C4-2B (cell line): ENCODE measurements at regions not wholly inside any gene's neighbourhood (a gene's known extent, or its start where the extent isn't known, plus 50 kb on each side); places are given as distances from the start of the nearest gene placed in this dataset.

Experiments used
- CTCF ChIP-seq: fragments of 450-650 bp; conservative IDR thresholded peaks from 2 replicates; pipeline ENCODE4 v1.5.1; 2017; ENCODE audit warnings: mild to moderate bottlenecking
- ZFX ChIP-seq: fragments of 450-650 bp; IDR thresholded peaks from 2 replicates; pipeline ENCODE4 v1.6.1; 2017

- TF ChIP-seq CTCF (no peak), ZFX (no peak)
Observed at GRCh38 chr5:67747096-67747495, 468.5 kb upstream of the PIK3R1 start.
